Spleen (tissue), 11 donors: ENCODE measurements at regions not wholly inside any gene's neighbourhood (a gene's known extent, or its start where the extent isn't known, plus 50 kb on each side); places are given as distances from the start of the nearest gene placed in this dataset.

Source experiments
- DNase-seq: peaks from one replicate; pipeline ENCODE4 v3.0.0-alpha.2; 2020
- H3K27ac ChIP-seq, 8 donors: fragments of 200-600 bp; sonication (generic) in 7 of 8; 1 replicate in 4 of 8; 2 replicates in 4 of 8; pipeline versions ENCODE4 v1.5.0 to v1.8.0; 2016 to 2021; ENCODE audit warnings: inconsistent platforms in 4 of 8, mild to moderate bottlenecking in 4 of 8, moderate library complexity in 1 of 8
- H3K27me3 ChIP-seq, 7 donors: fragments of 200-600 bp; sonication (generic) in 6 of 7; replicated peaks in 1 of 7; 1 replicate in 4 of 7; 2 replicates in 3 of 7; pipeline versions ENCODE4 v1.5.0 to v1.8.0; 2016 to 2021; ENCODE audit warnings: inconsistent platforms in 3 of 7, mild to moderate bottlenecking in 1 of 7
- H3K36me3 ChIP-seq, 6 donors: fragments of 200-600 bp; sonication (generic) in 5 of 6; 1 replicate in 4 of 6; 2 replicates in 2 of 6; pipeline versions ENCODE4 v1.5.0 to v1.8.0; 2016 to 2021; ENCODE audit warnings: inconsistent platforms in 2 of 6
- H3K4me1 ChIP-seq, 6 donors: fragments of 200-600 bp; sonication (generic) in 5 of 6; 1 replicate in 3 of 6; 2 replicates in 3 of 6; pipeline versions ENCODE4 v1.5.0 to v1.8.0; 2016 to 2021; ENCODE audit warnings: inconsistent platforms in 3 of 6
- H3K4me3 ChIP-seq, 8 donors: fragments of 200-600 bp; sonication (generic) in 7 of 8; 1 replicate in 4 of 8; 2 replicates in 4 of 8; pipeline versions ENCODE4 v1.5.0 to v1.8.0; 2016 to 2021; ENCODE audit warnings: inconsistent platforms in 4 of 8, mild to moderate bottlenecking in 4 of 8, moderate library complexity in 2 of 8
- H3K9me3 ChIP-seq, 8 donors: fragments of 200-600 bp; sonication (generic) in 7 of 8; 1 replicate in 4 of 8; 2 replicates in 4 of 8; pipeline versions ENCODE4 v1.5.0 to v1.8.0; 2016 to 2021; ENCODE audit warnings: inconsistent platforms in 4 of 8
- POLR2A ChIP-seq, 3 donors: fragments of 450-650 bp; IDR thresholded peaks; one replicate each; pipeline ENCODE4 v1.5.1; 2017; ENCODE audit warnings: antibody characterized with exemption in 3 of 3, mild to moderate bottlenecking in 1 of 3
- POLR2AphosphoS5 ChIP-seq, 3 donors: sonication (generic); formaldehyde crosslinking; IDR thresholded peaks; one replicate each; pipeline ENCODE4 v1.5.1; 2017; ENCODE audit warnings: antibody characterized with exemption in 3 of 3
- WGBS, 5 donors: extraction: QIAGEN DNeasy Blood & Tissue Kit in 3 of 5; methylation state at CpG; one replicate each; pipeline versions ENCODE4 v1.1.5 to v1.1.7; 2013 to 2018; 5-methylcytosine and 5-hydroxymethylcytosine counted together
- intact Hi-C: fragments of 100-400 bp; cut with DNase I; formaldehyde crosslinking; loops from one replicate; pipeline ENCODE4 v1.15.0; 2023; ENCODE audit warnings: low total_unique reads
- TF ChIP-seq, protein P1 (sequence below), 11 experiments: fragments of 200-600 bp in 7 of 11; fragments of 450-650 bp in 4 of 11; sonication (generic) in 4 of 11; IDR thresholded peaks in 8 of 11; conservative IDR thresholded peaks in 3 of 11; 1 replicate in 7 of 11; 2 replicates in 4 of 11; pipeline versions ENCODE4 v1.4.0 to v1.8.0; 2016 to 2021; ENCODE audit warnings: antibody characterized with exemption in 11 of 11, inconsistent platforms in 4 of 11, mild to moderate bottlenecking in 1 of 11
- donor health status: healthy with polysubstance abuse.
- donor health status: DM: no; HTN: no; CAD: no; lungs with moderate emphysema.
- donor health status: DM: no; HTN: no; CAD: no.
- donor health status: Bipolar disorder and iron deficiency.
- donor health status: healthy.
- donor health status: DM: no; HTN: no; CAD: no.
- donor health status: DM: yes; HTN: yes; CAD: no.

DNA sequence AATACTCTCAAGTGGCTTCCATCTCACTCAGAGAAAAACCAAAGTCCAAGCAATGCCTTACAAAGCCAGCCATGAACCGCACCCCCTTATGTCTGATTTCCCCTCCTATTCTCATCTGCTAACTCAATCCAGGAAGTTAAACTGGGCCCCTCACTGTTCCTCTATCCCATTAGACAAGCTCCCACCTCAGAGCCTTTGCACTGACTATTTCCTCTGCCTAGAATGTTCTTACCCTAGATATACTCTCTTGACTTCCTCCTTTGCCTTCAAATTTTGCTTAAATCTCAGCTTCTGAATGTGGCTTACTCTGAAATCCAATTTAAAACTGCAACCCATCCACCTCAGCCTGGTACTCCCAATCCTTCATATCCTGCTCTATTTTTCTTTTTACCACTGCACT is 257.0 kb upstream of the USP15 start:
- no peak for DNase-seq
- H3K27ac ChIP-seq: peak overlapping the region in 3 of 8 donors; percentile 1 to 12 (median 6)
- intact Hi-C loops: no loop called here
- H3K36me3 ChIP-seq: no peaks in the 10 kb centered on the region
- peaks cover 0 to 9% (median 3%) of the 10 kb centered on the region in 6 donors for H3K4me1 ChIP-seq
- no peaks in the 10 kb centered on the region for H3K9me3 ChIP-seq
- no peak overlapping the region for H3K4me3 ChIP-seq
- H3K27me3 ChIP-seq: no peaks in the 10 kb centered on the region
- 71 to 94% (median 88%) methylated on average over 1 of the region's 1 CpG for WGBS, 5 donors
- no peak for TF ChIP-seq POLR2AphosphoS5 (IDR thresholded peaks at IDR 0.05)
- no peak for TF ChIP-seq POLR2A (IDR thresholded peaks at IDR 0.05)
- TF ChIP-seq, protein P1, sequence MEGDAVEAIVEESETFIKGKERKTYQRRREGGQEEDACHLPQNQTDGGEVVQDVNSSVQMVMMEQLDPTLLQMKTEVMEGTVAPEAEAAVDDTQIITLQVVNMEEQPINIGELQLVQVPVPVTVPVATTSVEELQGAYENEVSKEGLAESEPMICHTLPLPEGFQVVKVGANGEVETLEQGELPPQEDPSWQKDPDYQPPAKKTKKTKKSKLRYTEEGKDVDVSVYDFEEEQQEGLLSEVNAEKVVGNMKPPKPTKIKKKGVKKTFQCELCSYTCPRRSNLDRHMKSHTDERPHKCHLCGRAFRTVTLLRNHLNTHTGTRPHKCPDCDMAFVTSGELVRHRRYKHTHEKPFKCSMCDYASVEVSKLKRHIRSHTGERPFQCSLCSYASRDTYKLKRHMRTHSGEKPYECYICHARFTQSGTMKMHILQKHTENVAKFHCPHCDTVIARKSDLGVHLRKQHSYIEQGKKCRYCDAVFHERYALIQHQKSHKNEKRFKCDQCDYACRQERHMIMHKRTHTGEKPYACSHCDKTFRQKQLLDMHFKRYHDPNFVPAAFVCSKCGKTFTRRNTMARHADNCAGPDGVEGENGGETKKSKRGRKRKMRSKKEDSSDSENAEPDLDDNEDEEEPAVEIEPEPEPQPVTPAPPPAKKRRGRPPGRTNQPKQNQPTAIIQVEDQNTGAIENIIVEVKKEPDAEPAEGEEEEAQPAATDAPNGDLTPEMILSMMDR (IDR thresholded peaks at IDR 0.05 in 8 of 11, conservative IDR thresholded peaks at IDR 0.05 in 3 of 11): no peak

DNA sequence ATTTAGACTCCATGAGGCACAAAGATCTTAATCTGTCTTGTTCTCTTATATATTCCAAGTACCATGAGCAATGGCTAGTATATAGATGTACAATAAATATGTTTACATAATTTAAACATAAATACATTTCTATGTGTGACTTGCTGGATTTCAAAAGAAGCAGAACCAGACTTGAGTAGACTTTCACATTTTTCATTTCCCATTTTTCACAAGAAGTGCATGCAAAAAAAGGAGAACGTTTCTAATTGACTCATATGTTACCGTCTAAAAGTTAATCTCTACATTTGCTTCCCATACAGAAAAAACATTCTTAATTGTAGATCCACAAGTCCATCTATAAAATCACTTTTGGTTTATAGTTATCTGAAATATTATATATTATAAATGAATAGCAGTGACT is 256.5 kb upstream of the USP15 start:
- WGBS, 5 donors: 12 to 71% (median 45%) methylated on average over 2 of the region's 2 CpGs
- Histone ChIP-seq H3K27me3 (no peaks in the 10 kb centered on the region), H3K27ac (peak overlapping the region in 3 of 8 donors; percentile 1 to 12 (median 6)), H3K4me1 (peaks cover 0 to 8% (median 3%) of the 10 kb centered on the region in 6 donors), H3K36me3 (no peaks in the 10 kb centered on the region), H3K4me3 (no peak overlapping the region), H3K9me3 (no peaks in the 10 kb centered on the region)
- no peak for DNase-seq
- intact Hi-C loops: no loop called here
- no peak for TF ChIP-seq POLR2A (IDR thresholded peaks at IDR 0.05)
- TF ChIP-seq, protein P1 (IDR thresholded peaks at IDR 0.05 in 8 of 11, conservative IDR thresholded peaks at IDR 0.05 in 3 of 11): no peak
- no peak for TF ChIP-seq POLR2AphosphoS5 (IDR thresholded peaks at IDR 0.05)

DNA sequence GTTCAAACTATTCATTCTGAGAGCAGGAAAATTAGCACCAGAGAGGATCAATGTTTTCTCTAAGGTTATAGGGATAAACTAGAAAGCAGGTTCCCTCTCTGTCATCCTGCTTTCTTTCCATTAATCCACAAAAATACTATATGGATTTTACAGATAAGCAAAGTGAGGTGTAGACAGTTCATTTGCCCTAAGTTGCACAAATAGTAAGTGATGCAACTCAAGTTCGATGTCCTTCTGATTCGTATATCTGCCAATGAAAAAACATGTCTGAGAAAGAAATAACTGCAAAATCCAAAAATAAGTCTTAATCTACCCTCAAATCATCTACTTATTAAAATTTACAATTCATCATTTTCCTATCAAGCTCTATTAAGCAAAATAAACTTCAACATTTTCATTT is 254.6 kb upstream of the USP15 start:
- no peak for DNase-seq
- Histone ChIP-seq H3K27ac (no peak overlapping the region), H3K27me3 (no peaks in the 10 kb centered on the region), H3K4me3 (no peak overlapping the region), H3K4me1 (no peaks in the 10 kb centered on the region), H3K9me3 (peaks cover 0 to 2% (median 0%) of the 10 kb centered on the region in 8 donors), H3K36me3 (no peaks in the 10 kb centered on the region)
- intact Hi-C loops: no loop called here
- WGBS, 5 donors: 53 to 82% (median 67%) methylated on average over 2 of the region's 2 CpGs
- no peak for TF ChIP-seq POLR2AphosphoS5 (IDR thresholded peaks at IDR 0.05)
- no peak for TF ChIP-seq POLR2A (IDR thresholded peaks at IDR 0.05)
- TF ChIP-seq, protein P1 (IDR thresholded peaks at IDR 0.05 in 8 of 11, conservative IDR thresholded peaks at IDR 0.05 in 3 of 11): no peak

DNA sequence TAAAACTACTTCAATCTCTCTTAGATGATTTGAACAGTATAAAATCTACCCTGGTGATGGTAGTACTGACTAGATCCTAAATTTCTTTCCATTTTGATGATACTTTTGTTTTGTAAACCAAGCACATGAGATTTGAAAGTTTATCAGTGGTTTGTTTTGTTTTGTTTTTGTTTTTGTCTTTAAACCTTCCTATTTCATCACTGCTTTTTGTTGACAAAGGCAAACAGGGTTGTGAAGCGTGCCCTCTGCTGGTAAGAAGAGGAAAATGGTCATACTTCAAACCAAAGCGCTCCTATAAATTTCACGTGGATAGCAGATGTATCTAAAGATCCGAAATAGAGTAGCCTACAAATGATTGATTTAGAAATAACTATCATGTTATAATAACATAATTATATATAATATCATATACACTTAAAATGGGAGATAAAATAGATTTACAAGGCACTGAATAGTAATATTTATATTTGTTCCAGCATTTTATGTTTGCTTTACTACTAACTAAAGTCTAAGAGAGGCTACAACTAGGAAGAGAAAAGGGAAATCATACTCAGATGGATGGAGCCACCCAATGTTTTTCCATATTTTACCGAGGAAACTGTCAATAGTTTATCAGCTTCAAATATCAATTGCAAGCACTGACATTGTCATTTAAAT is 254.0 kb upstream of the USP15 start:
- no peaks in the 10 kb centered on the region for H3K27me3 ChIP-seq
- 22 to 31% (median 29%) methylated on average over 5 of the region's 5 CpGs for WGBS, 5 donors
- no peak overlapping the region for H3K4me3 ChIP-seq
- no peaks in the 10 kb centered on the region for H3K4me1 ChIP-seq
- TF ChIP-seq, protein P1 (IDR thresholded peaks at IDR 0.05 in 8 of 11, conservative IDR thresholded peaks at IDR 0.05 in 3 of 11): peak in 8 of 11 experiments; percentile 14 to 70 (median 52)
- TF ChIP-seq POLR2AphosphoS5 (IDR thresholded peaks at IDR 0.05) (no peak), POLR2A (IDR thresholded peaks at IDR 0.05) (no peak)
- no peak overlapping the region for H3K27ac ChIP-seq
- intact Hi-C loops: no loop called here
- no peak for DNase-seq
- no peaks in the 10 kb centered on the region for H3K36me3 ChIP-seq
- H3K9me3 ChIP-seq: peaks cover 0 to 3% (median 0%) of the 10 kb centered on the region in 8 donors
